ENCODE measurements at regions not wholly inside any gene's neighbourhood (a gene's known extent, or its start where the extent isn't known, plus 50 kb on each side); places are given as distances from the start of the nearest gene placed in this dataset.
A peak's percentile ranks its signal among the peaks of the same experiment; 100 is the strongest.
"Not testable (repeated sequence)": the region's sequence is repeated elsewhere in the genome, so short reads cannot be mapped to it uniquely, and the experiment has no call there.

GRCh38 chr7:55707410-55707809 is 135.1 kb upstream of the VOPP1 start:
- H3K27ac ChIP-seq; intact Hi-C loops (cut with DNase I); H3K9me3 ChIP-seq; H3K4me3 ChIP-seq; H3K27me3 ChIP-seq; H3K4me1 ChIP-seq; DNase-seq; H3K36me3 ChIP-seq: not testable (repeated sequence)
- 20% methylated on average over 1 of the region's 3 CpGs; no CpG with 5 or more reads in 1 of the 2 donors for WGBS, 2 donors

DNA sequence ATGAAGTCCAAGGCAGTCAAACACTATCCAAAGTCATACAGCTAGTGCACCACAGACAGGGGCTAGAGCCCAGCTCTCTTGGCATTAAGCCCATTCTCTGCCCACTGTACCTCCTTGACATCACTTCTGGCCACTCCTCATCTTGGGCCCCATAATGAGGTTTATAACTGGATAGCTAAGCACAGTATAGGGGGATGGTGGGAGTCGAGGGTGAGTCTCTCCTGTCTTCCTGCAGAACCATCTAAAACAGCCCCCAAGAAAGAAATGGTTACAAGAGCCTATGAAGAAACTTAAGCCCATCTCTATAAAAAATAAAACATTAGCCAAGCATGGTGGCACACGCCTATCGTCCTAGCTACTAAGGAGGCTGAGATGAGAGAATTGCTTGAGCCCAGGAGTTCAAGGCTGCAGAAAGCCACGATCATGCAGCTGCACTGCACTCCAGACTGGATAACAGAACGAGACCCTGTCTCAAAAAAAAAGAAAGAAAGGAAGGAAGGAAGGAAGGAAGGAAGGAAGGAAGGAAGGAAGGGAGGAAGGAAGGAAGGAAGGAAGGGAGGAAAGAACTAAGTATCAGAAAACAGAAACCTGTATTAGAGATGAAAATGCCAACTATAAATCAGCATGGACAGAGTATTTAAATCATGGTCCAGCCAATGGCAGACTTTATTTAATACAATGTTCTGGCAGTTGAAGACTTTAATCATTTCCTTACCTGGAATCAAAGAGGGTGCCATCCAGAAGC is 134.3 kb upstream of the VOPP1 start:
- H3K27me3 ChIP-seq; H3K27ac ChIP-seq; intact Hi-C loops (cut with DNase I); H3K4me3 ChIP-seq; H3K4me1 ChIP-seq; DNase-seq; H3K9me3 ChIP-seq; H3K36me3 ChIP-seq: not testable (repeated sequence)
- WGBS, 2 donors, result 95% methylated on average over 2 of the region's 5 CpGs; no CpG with 5 or more reads in 1 of the 2 donors

DNA sequence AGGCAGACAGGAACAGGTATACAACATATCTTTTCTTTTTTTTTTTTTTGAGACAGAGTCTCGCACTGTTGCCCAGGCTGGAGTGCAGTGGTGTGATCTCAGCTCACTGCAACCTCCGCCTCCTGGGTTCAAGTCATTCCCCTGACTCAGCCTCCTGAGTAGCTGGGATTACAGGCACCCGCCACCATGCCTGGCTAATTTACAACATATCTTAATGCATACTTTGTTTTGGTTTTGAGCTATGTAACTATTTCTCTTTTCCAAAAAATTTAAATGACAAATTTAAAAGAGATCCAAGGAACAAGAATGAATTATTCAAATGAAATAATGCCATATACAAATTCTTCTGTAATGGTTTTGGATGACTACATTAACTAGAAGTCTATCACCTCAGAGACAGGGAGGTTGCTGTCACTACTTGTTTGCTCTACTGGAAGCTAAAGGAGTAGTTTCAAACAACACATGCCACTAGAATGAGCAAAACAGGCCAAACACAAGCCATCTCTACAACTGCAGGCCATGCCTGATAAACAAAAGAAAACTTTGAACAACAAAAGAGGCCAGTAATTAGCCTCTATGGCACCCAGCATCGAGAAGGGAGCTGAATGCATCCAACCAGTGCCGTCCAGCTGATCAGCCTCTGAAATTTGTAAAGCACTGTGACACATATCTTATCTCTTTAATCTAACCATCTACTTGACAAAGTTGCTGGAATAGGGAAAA is 133.6 kb upstream of the VOPP1 start:
- intact Hi-C loops (cut with DNase I); H3K36me3 ChIP-seq; DNase-seq; H3K4me1 ChIP-seq; H3K27me3 ChIP-seq; H3K4me3 ChIP-seq; H3K27ac ChIP-seq; H3K9me3 ChIP-seq: not testable (repeated sequence)
- WGBS, 2 donors, result 78 to 83% methylated on average over 5 of the region's 5 CpGs

DNA sequence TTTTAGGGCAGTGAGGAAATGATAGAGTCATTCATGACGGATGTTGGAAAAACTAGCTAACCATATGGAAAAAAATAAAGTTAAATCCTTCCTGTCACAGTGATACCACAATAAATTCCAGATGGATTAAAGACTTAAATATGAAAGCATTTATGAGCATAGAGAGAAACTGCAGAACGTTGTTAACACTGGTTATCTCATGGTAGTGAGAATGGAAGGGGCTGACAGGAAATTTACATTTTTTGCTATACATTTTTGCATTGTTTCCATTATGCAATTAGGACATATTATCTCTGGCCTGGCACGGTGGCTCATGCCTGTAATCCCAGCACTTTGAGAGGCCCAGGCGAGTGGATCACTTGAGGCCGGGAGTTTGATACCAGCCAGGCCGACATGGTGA is 130.5 kb upstream of the VOPP1 start:
- H3K27me3 ChIP-seq; intact Hi-C loops (cut with DNase I); H3K27ac ChIP-seq; H3K9me3 ChIP-seq; H3K4me1 ChIP-seq; DNase-seq; H3K4me3 ChIP-seq; H3K36me3 ChIP-seq: not testable (repeated sequence)
- WGBS, 2 donors, result 53 to 63% methylated on average over 6 of the region's 6 CpGs

- H3K36me3 ChIP-seq; intact Hi-C loops (cut with DNase I); H3K4me3 ChIP-seq; DNase-seq; H3K9me3 ChIP-seq; H3K27me3 ChIP-seq; H3K4me1 ChIP-seq; H3K27ac ChIP-seq: not testable (repeated sequence)
- WGBS, 2 donors, result 33 to 100% methylated on average over 1 of the region's 5 CpGs
Measured at GRCh38 chr7:55699450-55699842, 127.1 kb upstream of the VOPP1 start.

DNA sequence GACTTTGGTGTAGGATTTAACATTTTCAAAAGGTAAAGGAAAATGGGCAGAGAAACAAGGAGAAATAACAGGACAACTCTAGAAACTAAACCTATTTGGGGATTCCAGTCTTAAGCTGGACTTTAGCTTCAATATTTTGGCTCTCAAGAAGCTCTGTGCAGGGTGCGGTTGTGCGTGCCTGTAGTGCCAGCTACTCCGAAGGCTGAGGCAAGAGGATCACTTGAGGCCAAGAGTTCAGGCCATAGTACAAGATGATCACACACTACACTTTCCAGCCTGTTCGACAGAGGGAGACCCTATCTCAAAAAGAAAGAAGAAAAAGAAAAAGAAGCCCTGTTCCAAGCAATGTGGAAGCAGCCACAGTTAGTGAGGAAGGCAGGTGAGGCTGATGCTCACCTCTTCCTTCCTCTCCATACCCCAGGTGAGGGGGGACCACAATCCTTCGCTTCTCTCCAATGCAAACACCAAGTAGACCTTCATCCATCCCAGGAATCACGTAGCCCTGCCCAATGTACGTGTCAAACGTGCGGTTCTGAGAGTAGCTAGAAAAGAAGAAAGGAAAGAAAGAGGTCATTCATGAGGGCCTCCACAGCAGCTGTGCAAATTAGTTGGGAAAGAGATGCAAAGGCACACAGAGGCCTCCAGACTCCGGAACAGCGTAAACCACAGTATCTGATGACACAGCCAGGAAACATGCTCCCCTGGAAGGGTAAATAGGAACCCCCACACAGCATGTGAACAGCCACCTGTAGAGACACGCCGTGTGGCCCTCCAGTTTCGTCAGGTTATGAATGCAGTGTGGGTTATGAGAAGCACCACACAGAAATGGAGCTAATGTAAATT is 126.5 kb upstream of the VOPP1 start:
- H3K4me1 ChIP-seq; H3K9me3 ChIP-seq; H3K27me3 ChIP-seq; H3K36me3 ChIP-seq; H3K4me3 ChIP-seq; DNase-seq; intact Hi-C loops (cut with DNase I); H3K27ac ChIP-seq: not testable (repeated sequence)
- 67 to 76% methylated on average over 7 of the region's 14 CpGs for WGBS, 2 donors

- H3K36me3 ChIP-seq; H3K27ac ChIP-seq; H3K4me3 ChIP-seq; H3K4me1 ChIP-seq; intact Hi-C loops (cut with DNase I); DNase-seq; H3K27me3 ChIP-seq; H3K9me3 ChIP-seq: not testable (repeated sequence)
- 9 to 33% methylated on average over 3 to 5 of the region's 6 CpGs for WGBS, 2 donors
Measured at GRCh38 chr7:55695893-55696701, 123.8 kb upstream of the VOPP1 start.

DNA sequence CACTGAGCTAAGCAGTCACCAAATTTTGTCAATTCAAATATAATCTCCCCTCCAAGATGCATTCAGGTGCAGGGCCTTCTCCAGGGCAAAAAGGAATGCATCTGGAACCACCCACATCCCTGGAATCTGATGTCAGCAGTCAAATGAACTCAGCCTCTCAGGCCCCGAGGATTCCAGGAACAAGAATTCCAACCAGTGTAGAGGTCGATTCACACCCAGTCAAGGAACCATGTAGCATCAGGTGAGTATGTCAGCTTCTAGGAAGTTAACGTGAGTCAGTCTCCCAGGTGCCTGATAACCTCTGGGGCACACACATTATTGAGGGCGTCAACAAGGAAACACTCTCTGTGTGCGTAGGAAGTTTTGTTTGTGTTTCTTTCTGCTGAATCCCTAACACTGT is 122.2 kb upstream of the VOPP1 start:
- H3K27me3 ChIP-seq; H3K4me1 ChIP-seq; H3K9me3 ChIP-seq; H3K4me3 ChIP-seq; intact Hi-C loops (cut with DNase I); H3K27ac ChIP-seq; DNase-seq; H3K36me3 ChIP-seq: not testable (repeated sequence)
- WGBS, 2 donors, result 44 to 46% methylated on average over 5 of the region's 5 CpGs

DNA sequence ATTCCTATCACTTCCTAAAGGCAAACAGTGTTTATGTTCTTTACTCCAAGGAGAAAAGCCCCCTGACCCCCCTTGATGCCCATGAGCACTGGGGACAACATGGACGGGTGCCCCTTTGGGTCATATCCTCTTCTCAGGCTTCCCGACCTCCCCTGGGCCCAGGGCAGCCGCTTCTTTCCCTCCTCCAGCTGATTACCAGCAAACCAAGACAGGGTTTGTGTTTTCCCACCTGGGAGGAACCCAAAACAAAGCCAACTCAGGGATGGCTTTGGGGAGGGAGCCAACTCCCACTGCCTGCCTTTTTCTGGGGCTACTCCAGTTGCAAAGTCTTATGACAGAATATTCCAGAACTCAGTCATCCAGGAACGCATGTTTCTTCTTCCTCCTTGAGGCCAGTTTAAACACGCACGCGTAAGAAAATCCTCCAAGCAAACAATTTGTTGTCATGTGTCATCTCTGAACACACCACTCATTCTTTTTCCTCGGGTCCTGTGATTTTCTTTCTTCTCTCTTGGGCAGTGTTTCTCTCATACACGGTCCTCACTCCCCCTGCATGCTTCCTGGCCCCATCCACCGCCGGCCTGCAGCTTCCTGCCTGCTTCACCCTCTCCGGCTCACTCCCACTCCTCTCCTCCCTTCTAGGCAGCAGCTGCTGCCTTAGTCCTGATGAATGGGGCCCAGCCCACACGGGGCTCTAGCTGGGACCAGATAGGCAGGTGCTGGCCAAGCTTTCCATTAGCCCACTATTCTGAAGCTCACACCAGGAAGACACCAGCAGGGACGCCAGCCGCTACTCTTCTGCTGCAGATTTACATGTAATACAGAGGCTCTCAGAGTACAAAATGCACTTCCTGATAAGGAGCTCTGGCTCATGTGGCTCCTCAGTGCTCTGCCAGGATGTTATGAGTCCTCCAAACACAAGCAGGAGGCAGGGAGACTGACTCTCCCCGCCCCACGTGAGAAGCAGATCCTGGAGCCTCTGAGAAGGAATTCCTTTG is 116.7 kb upstream of the VOPP1 start:
- Histone ChIP-seq H3K4me3 (peak overlapping the region in 1 of 4 donors; percentile 38), H3K27ac (peak overlapping the region in 3 of 4 donors; percentile 40 to 73 (median 62))
- intact Hi-C loops (cut with DNase I); H3K27me3 ChIP-seq; DNase-seq; H3K4me1 ChIP-seq; H3K9me3 ChIP-seq; H3K36me3 ChIP-seq: not testable (repeated sequence)
- 30% methylated on average over 12 to 14 of the region's 17 CpGs for WGBS, 2 donors

DNA sequence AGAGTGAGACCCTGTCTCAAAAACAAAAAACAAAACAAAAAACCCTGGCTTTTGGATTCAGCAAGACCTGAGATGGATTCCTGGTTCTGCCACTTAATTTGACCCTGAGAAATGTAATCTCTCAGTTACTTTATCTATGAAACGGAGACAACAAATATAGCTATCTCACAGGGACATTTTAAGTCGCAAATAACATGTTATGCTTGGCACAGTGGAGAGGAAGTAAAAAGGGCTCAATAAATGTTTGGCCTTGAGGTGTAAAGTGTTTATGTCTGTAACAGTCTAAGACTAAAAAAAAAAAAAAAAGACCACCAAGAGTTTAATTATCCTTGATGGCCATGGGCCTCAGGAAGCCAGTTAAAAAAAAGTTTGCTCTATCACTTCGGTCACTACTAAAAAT is 116.0 kb upstream of the VOPP1 start:
- intact Hi-C loops (cut with DNase I); DNase-seq: not testable (repeated sequence)

DNA sequence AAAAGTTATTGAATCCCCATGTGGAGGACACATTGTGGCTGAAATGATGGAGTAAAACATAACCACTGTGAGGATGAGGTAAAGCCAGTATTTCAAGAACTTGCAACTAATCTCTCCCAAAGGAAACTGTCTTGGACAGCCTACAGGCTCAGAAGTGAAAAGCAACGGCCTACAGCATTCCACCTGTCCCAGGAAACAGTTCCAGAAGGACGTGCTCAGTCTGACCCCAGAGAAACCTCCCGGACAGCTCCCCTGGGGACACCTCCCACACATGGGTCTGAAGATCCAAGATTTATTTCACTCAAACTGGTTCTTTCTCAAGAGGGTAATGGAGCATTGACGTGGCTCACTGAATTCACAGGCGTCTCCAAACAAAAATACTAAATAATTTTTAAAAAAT is 115.0 kb upstream of the VOPP1 start:
- intact Hi-C loops (cut with DNase I); H3K9me3 ChIP-seq; H3K27me3 ChIP-seq; H3K36me3 ChIP-seq; H3K4me1 ChIP-seq; H3K27ac ChIP-seq; H3K4me3 ChIP-seq; DNase-seq: not testable (repeated sequence)
- 76% methylated on average over 2 of the region's 5 CpGs; no CpG with 5 or more reads in 1 of the 2 donors for WGBS, 2 donors

More for the DNA sequence above, 116.0 kb upstream of the VOPP1 start:
- not testable (repeated sequence) for H3K27me3 ChIP-seq, H3K4me1 ChIP-seq, H3K27ac ChIP-seq, H3K36me3 ChIP-seq, H3K4me3 ChIP-seq, H3K9me3 ChIP-seq
- 66 to 71% methylated on average over 3 of the region's 3 CpGs for WGBS, 2 donors

Data from esophagus squamous epithelium (tissue), 5 donors.